ENCODE measurements at regions not wholly inside any gene's neighbourhood (a gene's known extent, or its start where the extent isn't known, plus 50 kb on each side); places are given as distances from the start of the nearest gene placed in this dataset.
A peak's percentile ranks its signal among the peaks of the same experiment; 100 is the strongest.

DNA sequence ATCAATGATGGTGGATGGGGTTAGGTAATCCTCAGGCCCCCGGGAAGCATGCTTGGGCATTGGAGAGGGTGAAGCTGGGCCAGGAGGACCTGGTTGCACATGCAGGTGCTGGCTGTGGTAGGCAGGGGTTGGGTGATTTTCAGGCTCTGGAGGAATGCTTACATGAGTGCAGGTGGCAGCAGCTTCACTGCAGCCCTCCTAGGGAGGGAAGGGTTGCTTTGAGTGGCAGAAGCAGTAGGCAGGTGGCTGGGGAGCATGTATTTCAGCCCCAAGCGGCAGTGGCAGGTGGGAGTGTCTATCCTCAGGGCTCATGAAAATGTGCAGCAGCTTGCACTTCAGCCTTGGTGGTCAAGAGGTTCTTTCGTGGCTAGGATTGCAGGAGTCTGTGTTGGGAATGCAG lies 230.0 kb upstream of the CTNNB1 start:
- Mint-ChIP-seq H3K4me1 (ENCODE audit: unreplicated experiment) (no peaks in the 10 kb centered on the region), H3K27me3 (no peaks in the 10 kb centered on the region), H3K4me3 (no peak overlapping the region), H3K27ac (no peak overlapping the region), H3K36me3 (no peaks in the 10 kb centered on the region), H3K9me3 (peaks cover 1% of the 10 kb centered on the region)
- DNase-seq (ENCODE audit: extremely low spot score, unreplicated experiment): no peak
- TF ChIP-seq, protein P1, sequence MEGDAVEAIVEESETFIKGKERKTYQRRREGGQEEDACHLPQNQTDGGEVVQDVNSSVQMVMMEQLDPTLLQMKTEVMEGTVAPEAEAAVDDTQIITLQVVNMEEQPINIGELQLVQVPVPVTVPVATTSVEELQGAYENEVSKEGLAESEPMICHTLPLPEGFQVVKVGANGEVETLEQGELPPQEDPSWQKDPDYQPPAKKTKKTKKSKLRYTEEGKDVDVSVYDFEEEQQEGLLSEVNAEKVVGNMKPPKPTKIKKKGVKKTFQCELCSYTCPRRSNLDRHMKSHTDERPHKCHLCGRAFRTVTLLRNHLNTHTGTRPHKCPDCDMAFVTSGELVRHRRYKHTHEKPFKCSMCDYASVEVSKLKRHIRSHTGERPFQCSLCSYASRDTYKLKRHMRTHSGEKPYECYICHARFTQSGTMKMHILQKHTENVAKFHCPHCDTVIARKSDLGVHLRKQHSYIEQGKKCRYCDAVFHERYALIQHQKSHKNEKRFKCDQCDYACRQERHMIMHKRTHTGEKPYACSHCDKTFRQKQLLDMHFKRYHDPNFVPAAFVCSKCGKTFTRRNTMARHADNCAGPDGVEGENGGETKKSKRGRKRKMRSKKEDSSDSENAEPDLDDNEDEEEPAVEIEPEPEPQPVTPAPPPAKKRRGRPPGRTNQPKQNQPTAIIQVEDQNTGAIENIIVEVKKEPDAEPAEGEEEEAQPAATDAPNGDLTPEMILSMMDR (conservative IDR thresholded peaks at IDR 0.05): no peak

DNA sequence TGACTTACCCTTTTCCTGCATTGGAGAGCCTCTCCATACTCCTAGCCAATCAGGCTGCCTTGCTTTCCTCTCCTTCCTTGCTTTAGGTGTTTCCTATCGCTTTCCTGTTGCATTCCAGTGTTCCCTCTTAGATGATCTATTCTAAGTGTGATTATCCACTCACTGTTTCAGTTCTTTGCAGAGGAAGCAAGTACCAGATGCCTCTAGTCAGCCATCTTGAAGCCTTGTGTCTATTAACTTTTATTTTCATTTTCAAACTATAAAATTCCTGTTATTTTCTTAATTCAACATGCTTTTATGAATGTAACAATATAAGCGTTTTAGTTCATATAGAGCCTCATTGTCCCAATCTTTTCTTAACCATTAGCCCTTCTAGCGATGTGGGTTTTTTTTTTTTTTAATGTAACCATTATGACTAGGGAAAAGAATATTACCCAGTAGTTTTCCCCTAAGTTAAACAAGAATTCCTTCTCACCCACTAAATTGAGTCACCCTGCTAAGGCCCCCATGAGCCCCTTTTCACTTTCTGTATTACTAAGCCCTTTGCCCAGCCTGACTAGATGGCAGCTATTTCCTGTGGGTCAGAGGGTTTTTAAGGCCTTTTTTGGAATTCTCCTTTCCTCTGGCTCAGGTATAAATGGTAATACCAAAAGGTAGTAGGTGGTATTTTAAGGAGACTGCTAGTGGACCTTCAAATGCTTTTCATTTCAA lies 229.4 kb upstream of the CTNNB1 start:
- no peak overlapping the region for H3K4me3 Mint-ChIP-seq
- no peaks in the 10 kb centered on the region for H3K36me3 Mint-ChIP-seq
- H3K9me3 Mint-ChIP-seq: no peaks in the 10 kb centered on the region
- DNase-seq (ENCODE audit: extremely low spot score, unreplicated experiment): no peak
- no peak overlapping the region for H3K27ac Mint-ChIP-seq
- no peaks in the 10 kb centered on the region for H3K27me3 Mint-ChIP-seq
- H3K4me1 Mint-ChIP-seq (ENCODE audit: unreplicated experiment): no peaks in the 10 kb centered on the region
- TF ChIP-seq, protein P1 (conservative IDR thresholded peaks at IDR 0.05): no peak

GRCh38 chr3:40971191-40972168 lies 227.8 kb upstream of the CTNNB1 start:
- no peaks in the 10 kb centered on the region for H3K27me3 Mint-ChIP-seq
- TF ChIP-seq, protein P1 (conservative IDR thresholded peaks at IDR 0.05): no peak
- H3K4me1 Mint-ChIP-seq (ENCODE audit: unreplicated experiment): no peaks in the 10 kb centered on the region
- no peaks in the 10 kb centered on the region for H3K36me3 Mint-ChIP-seq
- no peaks in the 10 kb centered on the region for H3K9me3 Mint-ChIP-seq
- no peak for DNase-seq (ENCODE audit: extremely low spot score, unreplicated experiment)
- no peak overlapping the region for H3K4me3 Mint-ChIP-seq
- H3K27ac Mint-ChIP-seq: peak overlapping the region; percentile 65

- no peak for DNase-seq (ENCODE audit: extremely low spot score, unreplicated experiment)
- Mint-ChIP-seq H3K4me1 (ENCODE audit: unreplicated experiment) (no peaks in the 10 kb centered on the region), H3K27ac (no peak overlapping the region)
Measured at GRCh38 chr3:40972350-40972749, 227.0 kb upstream of the CTNNB1 start.

DNA sequence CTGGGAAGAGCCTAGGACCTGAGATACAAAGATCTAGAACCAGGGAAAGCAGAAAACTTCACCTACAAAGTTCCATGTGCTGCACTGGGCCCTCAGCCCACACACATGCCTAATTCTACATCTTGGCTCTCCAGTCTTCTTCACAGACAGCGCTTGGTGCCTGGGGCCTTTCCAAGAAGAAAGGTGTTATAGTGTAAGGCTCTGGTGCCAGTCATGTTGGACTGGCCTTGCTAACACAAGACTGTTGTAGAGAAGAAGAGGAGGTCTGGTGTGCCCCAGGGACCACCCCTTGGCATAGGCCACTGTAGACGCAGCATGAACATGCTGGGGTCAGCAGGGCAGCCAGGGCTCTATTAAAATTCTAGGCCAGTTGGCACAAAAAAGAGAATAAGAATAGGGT lies 226.2 kb upstream of the CTNNB1 start:
- H3K4me1 Mint-ChIP-seq (ENCODE audit: unreplicated experiment): no peaks in the 10 kb centered on the region
- H3K9me3 Mint-ChIP-seq: no peaks in the 10 kb centered on the region
- DNase-seq (ENCODE audit: extremely low spot score, unreplicated experiment): no peak
- no peak overlapping the region for H3K27ac Mint-ChIP-seq
- no peaks in the 10 kb centered on the region for H3K27me3 Mint-ChIP-seq
- TF ChIP-seq, protein P1 (conservative IDR thresholded peaks at IDR 0.05): no peak
- no peaks in the 10 kb centered on the region for H3K36me3 Mint-ChIP-seq
- no peak overlapping the region for H3K4me3 Mint-ChIP-seq

More at GRCh38 chr3:40972350-40972749, 227.0 kb upstream of the CTNNB1 start:
- Mint-ChIP-seq H3K27me3 (no peaks in the 10 kb centered on the region), H3K36me3 (no peaks in the 10 kb centered on the region), H3K9me3 (no peaks in the 10 kb centered on the region), H3K4me3 (no peak overlapping the region)
- TF ChIP-seq, protein P1 (conservative IDR thresholded peaks at IDR 0.05): no peak

Measured in type B pancreatic cell (in vitro differentiated cells).